ENCODE measurements at regions not wholly inside any gene's neighbourhood (a gene's known extent, or its start where the extent isn't known, plus 50 kb on each side); places are given as distances from the start of the nearest gene placed in this dataset.

DNA sequence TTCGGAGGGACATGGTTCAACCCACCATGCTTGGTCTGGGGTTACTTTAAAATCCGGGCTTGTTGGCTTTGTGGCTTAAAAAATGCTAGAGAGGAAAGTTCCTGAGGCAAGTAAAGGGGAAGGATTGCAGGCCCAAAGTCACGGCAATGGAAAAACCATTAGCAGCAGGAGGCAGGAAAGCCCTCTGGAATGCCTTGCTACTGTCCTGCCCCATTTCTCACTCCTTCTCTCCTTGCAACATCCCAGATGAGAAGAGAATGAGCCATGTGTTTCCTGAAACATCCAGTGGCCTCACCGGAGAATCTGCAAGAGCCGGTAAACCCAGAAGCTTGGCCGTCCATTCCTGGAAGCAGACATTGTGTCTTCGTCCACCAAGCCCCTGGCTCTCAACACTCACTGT lies 97.4 kb upstream of the LCLAT1 start:
- TF ChIP-seq, protein P1, sequence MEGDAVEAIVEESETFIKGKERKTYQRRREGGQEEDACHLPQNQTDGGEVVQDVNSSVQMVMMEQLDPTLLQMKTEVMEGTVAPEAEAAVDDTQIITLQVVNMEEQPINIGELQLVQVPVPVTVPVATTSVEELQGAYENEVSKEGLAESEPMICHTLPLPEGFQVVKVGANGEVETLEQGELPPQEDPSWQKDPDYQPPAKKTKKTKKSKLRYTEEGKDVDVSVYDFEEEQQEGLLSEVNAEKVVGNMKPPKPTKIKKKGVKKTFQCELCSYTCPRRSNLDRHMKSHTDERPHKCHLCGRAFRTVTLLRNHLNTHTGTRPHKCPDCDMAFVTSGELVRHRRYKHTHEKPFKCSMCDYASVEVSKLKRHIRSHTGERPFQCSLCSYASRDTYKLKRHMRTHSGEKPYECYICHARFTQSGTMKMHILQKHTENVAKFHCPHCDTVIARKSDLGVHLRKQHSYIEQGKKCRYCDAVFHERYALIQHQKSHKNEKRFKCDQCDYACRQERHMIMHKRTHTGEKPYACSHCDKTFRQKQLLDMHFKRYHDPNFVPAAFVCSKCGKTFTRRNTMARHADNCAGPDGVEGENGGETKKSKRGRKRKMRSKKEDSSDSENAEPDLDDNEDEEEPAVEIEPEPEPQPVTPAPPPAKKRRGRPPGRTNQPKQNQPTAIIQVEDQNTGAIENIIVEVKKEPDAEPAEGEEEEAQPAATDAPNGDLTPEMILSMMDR (IDR thresholded peaks at IDR 0.05): no peak
- no peak for TF ChIP-seq POLR2A (IDR thresholded peaks at IDR 0.05)
- no peak for TF ChIP-seq POLR2AphosphoS5 (IDR thresholded peaks at IDR 0.05)
